Progenitor cell of endocrine pancreas (in vitro differentiated cells): ENCODE measurements at regions not wholly inside any gene's neighbourhood (a gene's known extent, or its start where the extent isn't known, plus 50 kb on each side); places are given as distances from the start of the nearest gene placed in this dataset.

Experiments
- DNase-seq: peaks from one replicate; pipeline ENCODE4 v3.0.0; 2021; ENCODE audit warnings: low spot score; ENCODE audit not compliant: unreplicated experiment
- H3K27ac Mint-ChIP-seq: 2 replicates; pipeline ENCODE4 v1.8.0; 2021; ENCODE audit warnings: mild to moderate bottlenecking, moderate library complexity, mixed read lengths
- H3K27me3 Mint-ChIP-seq: 2 replicates; pipeline ENCODE4 v1.8.0; 2021; ENCODE audit warnings: mixed read lengths
- H3K36me3 Mint-ChIP-seq: 2 replicates; pipeline ENCODE4 v1.8.0; 2022; ENCODE audit warnings: mixed read lengths; ENCODE audit not compliant: insufficient read depth
- H3K4me1 Mint-ChIP-seq: 2 replicates; pipeline ENCODE4 v1.8.0; 2021; ENCODE audit warnings: low read depth, mixed read lengths
- H3K4me3 Mint-ChIP-seq: 2 replicates; pipeline ENCODE4 v1.8.0; 2021; ENCODE audit warnings: low read depth, mild to moderate bottlenecking, moderate library complexity, mixed read lengths
- H3K9me3 Mint-ChIP-seq: 2 replicates; pipeline ENCODE4 v1.8.0; 2021; ENCODE audit warnings: low read depth, mixed read lengths
- TF ChIP-seq, protein P1 (sequence below): fragments of 200-600 bp; sonication (generic); IDR thresholded peaks from one replicate; pipeline ENCODE4 v1.5.0; 2021; ENCODE audit warnings: antibody characterized with exemption, mild to moderate bottlenecking; ENCODE audit not compliant: unreplicated experiment

- TF ChIP-seq, protein P1, sequence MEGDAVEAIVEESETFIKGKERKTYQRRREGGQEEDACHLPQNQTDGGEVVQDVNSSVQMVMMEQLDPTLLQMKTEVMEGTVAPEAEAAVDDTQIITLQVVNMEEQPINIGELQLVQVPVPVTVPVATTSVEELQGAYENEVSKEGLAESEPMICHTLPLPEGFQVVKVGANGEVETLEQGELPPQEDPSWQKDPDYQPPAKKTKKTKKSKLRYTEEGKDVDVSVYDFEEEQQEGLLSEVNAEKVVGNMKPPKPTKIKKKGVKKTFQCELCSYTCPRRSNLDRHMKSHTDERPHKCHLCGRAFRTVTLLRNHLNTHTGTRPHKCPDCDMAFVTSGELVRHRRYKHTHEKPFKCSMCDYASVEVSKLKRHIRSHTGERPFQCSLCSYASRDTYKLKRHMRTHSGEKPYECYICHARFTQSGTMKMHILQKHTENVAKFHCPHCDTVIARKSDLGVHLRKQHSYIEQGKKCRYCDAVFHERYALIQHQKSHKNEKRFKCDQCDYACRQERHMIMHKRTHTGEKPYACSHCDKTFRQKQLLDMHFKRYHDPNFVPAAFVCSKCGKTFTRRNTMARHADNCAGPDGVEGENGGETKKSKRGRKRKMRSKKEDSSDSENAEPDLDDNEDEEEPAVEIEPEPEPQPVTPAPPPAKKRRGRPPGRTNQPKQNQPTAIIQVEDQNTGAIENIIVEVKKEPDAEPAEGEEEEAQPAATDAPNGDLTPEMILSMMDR, result no peak
- DNase-seq, result no peak
- no peak overlapping the region for H3K4me3 Mint-ChIP-seq
- peaks cover 19% of the 10 kb centered on the region for H3K9me3 Mint-ChIP-seq
- H3K4me1 Mint-ChIP-seq, result peaks cover 33% of the 10 kb centered on the region
- no peaks in the 10 kb centered on the region for H3K27me3 Mint-ChIP-seq
- H3K27ac Mint-ChIP-seq, result no peak overlapping the region
- peaks cover 7% of the 10 kb centered on the region for H3K36me3 Mint-ChIP-seq
These were observed 548.0 kb upstream of the CCDC54 start for GRCh38 chr3:106829206-106829605.

DNA sequence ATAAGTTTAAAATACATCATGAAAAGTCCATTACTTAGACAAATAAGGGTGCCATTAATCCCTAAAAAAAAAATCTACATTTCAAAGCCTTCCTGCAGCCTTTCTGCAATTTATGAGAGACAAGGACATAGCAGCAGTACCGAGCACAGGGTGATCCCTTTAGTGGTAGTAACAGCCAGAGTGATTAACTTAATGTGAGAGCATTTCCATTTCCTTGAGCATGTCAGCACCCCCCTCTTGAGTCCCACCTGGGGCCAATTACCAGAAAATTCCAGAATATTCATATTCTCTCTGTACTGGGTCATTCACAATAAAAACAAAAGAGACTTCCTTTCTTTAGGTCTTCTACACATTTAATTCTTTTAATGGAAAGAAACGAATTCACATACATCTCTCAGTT lies 546.9 kb upstream of the CCDC54 start:
- H3K27me3 Mint-ChIP-seq, result no peaks in the 10 kb centered on the region

DNA sequence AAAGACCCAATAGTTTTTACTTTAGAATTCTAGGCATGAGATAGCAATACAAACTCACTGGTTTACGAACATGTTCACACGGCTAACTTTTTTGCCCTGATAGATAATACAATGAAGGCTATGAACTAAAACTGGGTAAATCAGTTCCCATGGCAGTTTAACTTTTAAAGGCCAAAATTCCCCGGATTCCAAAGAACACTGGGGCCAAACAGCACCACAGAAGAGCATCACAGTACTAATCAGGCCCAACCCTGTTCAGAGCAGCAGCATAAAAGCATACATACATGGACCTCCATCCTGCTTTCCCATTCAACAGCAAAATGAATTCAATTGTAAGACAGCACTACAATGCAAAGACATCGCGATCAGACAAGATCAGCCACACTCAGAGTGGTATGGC lies 540.3 kb upstream of the CCDC54 start:
- no peak overlapping the region for H3K27ac Mint-ChIP-seq
- H3K36me3 Mint-ChIP-seq, result peaks cover 4% of the 10 kb centered on the region
- peaks cover 14% of the 10 kb centered on the region for H3K9me3 Mint-ChIP-seq
- H3K4me3 Mint-ChIP-seq, result no peak overlapping the region
- H3K27me3 Mint-ChIP-seq, result no peaks in the 10 kb centered on the region
- DNase-seq, result no peak
- H3K4me1 Mint-ChIP-seq, result peaks cover 5% of the 10 kb centered on the region
- TF ChIP-seq, protein P1, result no peak

More for the DNA sequence above, 546.9 kb upstream of the CCDC54 start:
- DNase-seq, result no peak
- Mint-ChIP-seq H3K36me3 (peaks cover 7% of the 10 kb centered on the region), H3K27ac (no peak overlapping the region), H3K4me3 (no peak overlapping the region), H3K4me1 (peaks cover 29% of the 10 kb centered on the region), H3K9me3 (peaks cover 19% of the 10 kb centered on the region)
- TF ChIP-seq, protein P1, result no peak

DNA sequence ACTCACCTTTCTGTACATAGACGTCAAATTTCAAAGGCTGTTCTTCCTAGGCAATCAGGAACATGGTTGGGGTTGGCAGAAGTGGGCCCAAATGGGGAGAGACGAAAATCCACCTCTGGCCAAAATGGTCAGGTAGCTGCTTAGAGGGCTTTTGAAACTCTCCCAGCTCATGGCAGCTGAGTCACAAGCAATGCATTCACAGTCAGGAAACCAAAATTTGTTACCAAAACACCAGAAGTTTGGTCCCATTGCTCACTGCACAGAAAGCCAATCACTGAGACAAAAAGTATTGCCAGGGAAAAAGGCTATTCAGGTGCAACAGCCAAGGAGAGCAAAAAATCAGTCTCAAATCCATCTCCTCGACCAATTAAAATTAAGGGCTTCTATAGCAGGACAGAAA lies 539.6 kb upstream of the CCDC54 start:
- no peaks in the 10 kb centered on the region for H3K36me3 Mint-ChIP-seq
- peaks cover 11% of the 10 kb centered on the region for H3K4me1 Mint-ChIP-seq
- no peak for DNase-seq
- TF ChIP-seq, protein P1, result no peak
- H3K4me3 Mint-ChIP-seq, result no peak overlapping the region
- no peak overlapping the region for H3K27ac Mint-ChIP-seq
- no peaks in the 10 kb centered on the region for H3K27me3 Mint-ChIP-seq
- H3K9me3 Mint-ChIP-seq, result peaks cover 7% of the 10 kb centered on the region

DNA sequence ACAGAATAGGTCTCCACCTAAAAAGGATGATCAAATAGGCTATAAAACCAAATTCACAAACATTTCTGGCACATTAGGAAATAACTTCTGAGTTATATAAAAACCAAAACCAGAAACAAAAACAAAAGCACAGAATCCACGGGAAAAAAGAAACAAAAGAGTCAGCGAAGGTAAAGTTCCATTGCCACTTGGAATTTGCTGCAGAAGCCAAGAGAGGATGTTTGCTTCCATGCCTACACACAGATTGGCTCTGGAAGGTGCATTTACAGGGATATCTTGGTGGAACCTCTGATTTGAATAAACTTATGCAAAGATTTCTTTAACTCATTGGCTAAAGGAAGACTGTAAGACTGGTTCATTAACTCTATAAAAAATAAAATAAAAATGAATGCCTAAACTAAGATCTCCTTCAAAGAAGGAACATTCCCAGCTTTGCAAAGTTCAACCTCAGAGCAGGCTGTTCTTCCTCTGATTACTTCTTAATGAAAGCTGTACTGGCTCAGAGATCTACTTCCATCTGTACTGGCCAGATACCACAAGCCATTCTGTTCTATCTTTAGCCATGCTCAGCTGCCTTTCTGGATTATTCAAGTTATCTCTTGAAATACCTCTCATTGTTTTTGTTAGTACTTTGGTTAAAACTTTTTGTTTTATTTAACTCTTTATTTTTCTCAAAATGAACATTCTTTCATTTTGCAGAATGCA lies 537.5 kb upstream of the CCDC54 start:
- peaks cover 3% of the 10 kb centered on the region for H3K9me3 Mint-ChIP-seq
- H3K27me3 Mint-ChIP-seq, result no peaks in the 10 kb centered on the region
- DNase-seq, result no peak
- no peaks in the 10 kb centered on the region for H3K36me3 Mint-ChIP-seq
- peaks cover 11% of the 10 kb centered on the region for H3K4me1 Mint-ChIP-seq
- TF ChIP-seq, protein P1, result no peak
- no peak overlapping the region for H3K4me3 Mint-ChIP-seq
- peak overlapping the region; percentile 47 for H3K27ac Mint-ChIP-seq
